ENCODE measurements at regions not wholly inside any gene's neighbourhood (a gene's known extent, or its start where the extent isn't known, plus 50 kb on each side); places are given as distances from the start of the nearest gene placed in this dataset.

- TF ChIP-seq CTCF (IDR thresholded peaks at IDR 0.05; ENCODE audit: insufficient read depth, low read length) = no peak
- DNase-seq (ENCODE audit: low read depth) = no peak
Observed at GRCh38 chr2:129908721-129909373, 70.6 kb upstream of the RAB6C start.

DNA sequence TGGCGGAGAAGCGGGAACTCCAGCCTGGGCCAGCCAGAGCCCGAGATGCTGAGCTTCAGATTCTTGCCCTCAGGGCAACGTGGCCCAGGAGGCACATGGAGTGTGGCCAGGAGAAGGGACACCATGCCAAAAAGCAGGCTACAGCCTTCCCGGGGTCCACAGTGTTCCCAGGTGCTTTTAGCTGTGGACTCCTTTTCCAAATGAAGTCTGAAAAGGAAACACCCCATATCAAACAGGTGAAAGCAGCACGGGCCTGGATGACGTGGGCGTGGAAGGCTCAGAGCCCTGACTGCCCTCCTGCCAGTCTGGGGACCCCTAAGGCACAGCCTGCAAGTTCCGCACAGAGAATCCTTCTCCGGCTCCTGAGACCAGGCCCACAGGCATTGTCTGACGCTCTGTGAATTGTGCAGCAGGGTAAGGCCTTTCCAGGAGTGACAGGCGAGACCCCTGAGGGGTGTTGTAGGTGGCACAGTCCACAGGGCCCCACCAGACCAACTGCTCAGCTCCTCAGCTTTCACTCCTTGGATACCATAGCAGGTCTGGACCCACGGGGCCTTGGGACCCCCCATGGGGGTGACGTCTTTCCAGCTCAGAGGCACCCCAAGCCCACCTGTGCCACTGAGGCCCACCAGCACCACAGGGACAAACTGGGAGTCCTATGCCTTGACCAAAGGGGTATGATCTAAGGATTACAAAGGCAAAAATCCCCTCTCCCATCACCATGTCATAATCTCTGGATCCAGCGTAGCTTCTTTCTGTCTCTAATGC, 69.6 kb upstream of the RAB6C start:
- TF ChIP-seq CTCF (IDR thresholded peaks at IDR 0.05; ENCODE audit: insufficient read depth, low read length) = no peak
- H3K4me3 ChIP-seq (ENCODE audit: low read depth, low read length) = no peak overlapping the region
- no peak for DNase-seq (ENCODE audit: low read depth)

More at GRCh38 chr2:129908721-129909373, 70.6 kb upstream of the RAB6C start:
- H3K4me3 ChIP-seq (ENCODE audit: low read depth, low read length) = no peak overlapping the region

DNA sequence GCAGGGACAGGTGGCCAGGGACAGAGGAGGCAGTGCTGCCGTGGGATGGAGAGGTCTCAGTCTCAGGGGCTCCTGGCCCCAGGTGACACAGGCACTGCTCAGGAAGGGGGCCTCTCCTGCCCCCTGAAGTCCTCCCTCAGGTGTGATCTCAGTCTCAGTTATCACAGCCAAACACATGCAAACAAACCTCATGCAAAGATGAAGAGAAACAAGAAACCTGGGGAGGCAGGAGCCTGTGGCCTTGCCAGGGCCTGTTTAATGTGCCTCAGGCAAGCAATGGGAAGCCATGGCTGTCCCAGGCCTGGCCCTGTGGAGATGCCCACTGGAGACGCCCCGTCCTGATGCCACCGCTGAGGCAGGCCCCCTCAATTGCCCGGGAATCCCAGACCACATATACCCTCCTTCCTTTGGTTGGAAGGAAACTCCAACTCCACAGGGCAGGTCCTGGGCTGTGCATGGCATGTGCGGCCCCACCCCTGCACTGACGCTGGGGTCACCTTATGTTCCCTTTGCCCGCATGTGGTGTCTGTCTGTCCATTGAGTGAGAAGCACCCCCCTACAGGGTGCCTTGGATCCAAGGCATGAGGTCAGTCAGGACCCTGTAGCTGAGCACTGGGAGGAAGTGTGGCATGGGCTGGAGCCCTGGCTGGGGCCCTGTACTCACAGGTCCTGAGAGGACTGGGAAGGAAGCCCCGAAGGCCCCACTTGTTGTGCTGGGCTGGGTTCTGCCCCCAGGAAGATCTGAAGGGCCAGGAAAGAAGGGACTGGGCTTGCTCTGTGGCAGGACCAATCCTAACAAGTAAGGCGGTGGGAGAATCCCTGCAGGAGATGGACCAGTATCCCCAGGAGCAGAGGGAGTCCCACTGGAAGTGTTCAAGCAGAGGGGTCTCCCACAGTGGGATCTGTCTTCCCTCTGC, 68.8 kb upstream of the RAB6C start:
- DNase-seq (ENCODE audit: low read depth) = no peak
- no peak for TF ChIP-seq CTCF (IDR thresholded peaks at IDR 0.05; ENCODE audit: insufficient read depth, low read length)
- H3K4me3 ChIP-seq (ENCODE audit: low read depth, low read length) = no peak overlapping the region

GRCh38 chr2:129911363-129912065, 68.0 kb upstream of the RAB6C start:
- DNase-seq (ENCODE audit: low read depth) = no peak
- no peak overlapping the region for H3K4me3 ChIP-seq (ENCODE audit: low read depth, low read length)
- TF ChIP-seq CTCF (IDR thresholded peaks at IDR 0.05; ENCODE audit: insufficient read depth, low read length) = no peak

GRCh38 chr2:129912066-129912820, 67.2 kb upstream of the RAB6C start:
- no peak overlapping the region for H3K4me3 ChIP-seq (ENCODE audit: low read depth, low read length)
- TF ChIP-seq CTCF (IDR thresholded peaks at IDR 0.05; ENCODE audit: insufficient read depth, low read length) = no peak
- DNase-seq (ENCODE audit: low read depth) = no peak

Data from fibroblast of the aortic adventitia (primary cell).